PC-3 (cell line): ENCODE measurements at regions not wholly inside any gene's neighbourhood (a gene's known extent, or its start where the extent isn't known, plus 50 kb on each side); places are given as distances from the start of the nearest gene placed in this dataset.

Experiments used
- ATAC-seq: fragments of 200-7000 bp; cut with Tn5 transposase; 2 replicates; pipeline ENCODE4 v1.9.1; 2020; ENCODE audit warnings: mild to moderate bottlenecking, moderate library complexity
- BruUV-seq: library from RNA; stranded (reverse); fragments of 400-500 nt; replicated peaks from 2 replicates; lab custom pipeline; 2021; lab: Mats Ljungman, UMichigan
- CTCF ChIA-PET: fragments of 300-600 bp; sonication (Branson Sonifier 250); formaldehyde crosslinking; loops from one replicate; lab custom pipeline; 2022; ENCODE audit warnings: antibody characterized with exemption; lab: Charles Lee
- POLR2A ChIA-PET: fragments of 300-600 bp; sonication (Branson Sonifier 250); formaldehyde crosslinking; loops from one replicate; lab custom pipeline; 2022; ENCODE audit warnings: antibody characterized with exemption; ENCODE audit not compliant: unreplicated experiment; lab: Charles Lee
- DNase-seq: peaks from one replicate; pipeline ENCODE4 v3.0.0-alpha.2; 2015
- H2AFZ ChIP-seq: fragments of 300-600 bp; sonication (generic); 2 replicates; pipeline ENCODE4 v1.6.0; 2016; ENCODE audit warnings: antibody characterized with exemption, low read length
- H3F3A ChIP-seq: fragments of 300-600 bp; sonication (generic); one replicate; pipeline ENCODE4 v1.6.0; 2017; ENCODE audit warnings: antibody characterized with exemption, low read length, control low read depth, mild to moderate bottlenecking; ENCODE audit not compliant: unreplicated experiment
- H3K27ac ChIP-seq: fragments of 300-600 bp; sonication (generic); 2 replicates; pipeline ENCODE4 v1.5.1; 2016; ENCODE audit warnings: mild to moderate bottlenecking, low read length
- H3K27me3 ChIP-seq: fragments of 300-600 bp; sonication (generic); 2 replicates; pipeline ENCODE4 v1.6.1; 2016; ENCODE audit warnings: low read length, mixed read lengths
- H3K36me3 ChIP-seq: fragments of 300-600 bp; sonication (generic); 2 replicates; pipeline ENCODE4 v1.6.1; 2016; ENCODE audit warnings: low read depth, mixed run types, low read length, mixed read lengths
- H3K4me1 ChIP-seq: fragments of 300-600 bp; sonication (generic); 2 replicates; pipeline ENCODE4 v1.5.1; 2016; ENCODE audit warnings: low read length; ENCODE audit not compliant: insufficient read depth
- H3K4me2 ChIP-seq: fragments of 300-600 bp; sonication (generic); 2 replicates; pipeline ENCODE4 v1.6.0; 2016; ENCODE audit warnings: low read length
- H3K4me3 ChIP-seq: fragments of 300-600 bp; sonication (generic); 2 replicates; pipeline ENCODE4 v1.5.1; 2016; ENCODE audit warnings: mild to moderate bottlenecking, low read length, mixed read lengths
- H3K79me2 ChIP-seq: fragments of 300-600 bp; sonication (generic); 2 replicates; pipeline ENCODE4 v1.6.1; 2017; ENCODE audit warnings: low read length, mixed read lengths
- H3K9ac ChIP-seq: fragments of 300-600 bp; sonication (generic); 2 replicates; pipeline ENCODE4 v1.6.0; 2016; ENCODE audit warnings: mild to moderate bottlenecking, low read length
- H3K9me2 ChIP-seq: fragments of 300-600 bp; sonication (generic); replicated peaks from 2 replicates; pipeline ENCODE4 v1.6.1; 2016; ENCODE audit warnings: mixed run types, low read length, mixed read lengths
- H3K9me3 ChIP-seq: fragments of 300-600 bp; sonication (generic); 2 replicates; pipeline ENCODE4 v1.6.1; 2016; ENCODE audit warnings: low read length, mixed read lengths
- H4K20me1 ChIP-seq: fragments of 300-600 bp; sonication (generic); 2 replicates; pipeline ENCODE4 v1.6.1; 2016; ENCODE audit warnings: low read length, mixed read lengths
- EZH2 ChIP-seq: fragments of 300-600 bp; sonication (generic); IDR thresholded peaks from one replicate; pipeline ENCODE4 v1.6.1; 2017; ENCODE audit warnings: antibody characterized with exemption, mild to moderate bottlenecking, low read length; ENCODE audit not compliant: unreplicated experiment
- EZH2phosphoT487 ChIP-seq: fragments of 300-600 bp; sonication (generic); IDR thresholded peaks from 2 replicates; pipeline ENCODE4 v1.6.1; 2018; ENCODE audit warnings: mild to moderate bottlenecking, antibody characterized with exemption, low read length, borderline replicate concordance
- intact Hi-C: fragments of 100-400 bp; cut with micrococcal nuclease; formaldehyde crosslinking; loops from 2 replicates; pipeline ENCODE4 v1.9.0; 2023
- TF ChIP-seq, protein P1 (sequence below): fragments of 300-600 bp; sonication (generic); conservative IDR thresholded peaks from 2 replicates; pipeline ENCODE4 v1.5.1; 2017; ENCODE audit warnings: antibody characterized with exemption, low read depth, mild to moderate bottlenecking, low read length

- CTCF ChIA-PET, result no interaction called here
- intact Hi-C loops, result no loop called here
- H3K4me1 ChIP-seq, result no peaks in the 10 kb centered on the region
Measured at GRCh38 chr4:19539201-19539600, 712.5 kb upstream of the SLIT2 start.

DNA sequence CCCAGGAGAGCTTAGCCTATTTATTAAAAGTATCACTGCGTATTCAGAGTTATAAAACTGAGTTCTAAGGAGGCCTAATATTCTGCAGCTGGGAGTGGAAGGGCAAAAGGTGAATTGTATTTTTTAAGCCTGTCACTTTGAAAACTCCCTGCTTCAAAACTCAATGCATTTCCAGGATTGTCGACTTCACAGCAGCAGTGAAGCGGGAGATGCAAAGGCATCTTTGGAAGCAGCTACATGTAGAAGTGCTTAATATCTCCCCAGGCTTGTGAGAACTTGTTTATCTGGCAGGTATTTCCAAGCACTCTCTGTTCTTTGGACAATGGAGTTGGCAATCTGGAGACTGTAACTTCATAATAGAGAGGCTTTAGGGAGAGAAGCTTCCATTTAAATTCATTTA lies 717.5 kb upstream of the SLIT2 start:
- H3K27ac ChIP-seq, result no peak overlapping the region
- ATAC-seq (no peak), DNase-seq (no peak)
- H3K36me3 ChIP-seq, result no peaks in the 10 kb centered on the region
- H3K79me2 ChIP-seq, result no peaks in the 10 kb centered on the region
- H3K4me3 ChIP-seq, result no peak overlapping the region
- H3K4me1 ChIP-seq, result no peaks in the 10 kb centered on the region
- no peak overlapping the region for H3K4me2 ChIP-seq
- BruUV-seq, result no TSS peak
- H3K27me3 ChIP-seq, result no peaks in the 10 kb centered on the region
- H2AFZ ChIP-seq, result no peak overlapping the region
- POLR2A ChIA-PET, result no interaction called here
- intact Hi-C loops, result no loop called here
- H4K20me1 ChIP-seq, result no peaks in the 10 kb centered on the region
- no peak overlapping the region for H3K9ac ChIP-seq
- H3F3A ChIP-seq, result no peaks in the 10 kb centered on the region
- no peak for TF ChIP-seq EZH2
- TF ChIP-seq, protein P1, sequence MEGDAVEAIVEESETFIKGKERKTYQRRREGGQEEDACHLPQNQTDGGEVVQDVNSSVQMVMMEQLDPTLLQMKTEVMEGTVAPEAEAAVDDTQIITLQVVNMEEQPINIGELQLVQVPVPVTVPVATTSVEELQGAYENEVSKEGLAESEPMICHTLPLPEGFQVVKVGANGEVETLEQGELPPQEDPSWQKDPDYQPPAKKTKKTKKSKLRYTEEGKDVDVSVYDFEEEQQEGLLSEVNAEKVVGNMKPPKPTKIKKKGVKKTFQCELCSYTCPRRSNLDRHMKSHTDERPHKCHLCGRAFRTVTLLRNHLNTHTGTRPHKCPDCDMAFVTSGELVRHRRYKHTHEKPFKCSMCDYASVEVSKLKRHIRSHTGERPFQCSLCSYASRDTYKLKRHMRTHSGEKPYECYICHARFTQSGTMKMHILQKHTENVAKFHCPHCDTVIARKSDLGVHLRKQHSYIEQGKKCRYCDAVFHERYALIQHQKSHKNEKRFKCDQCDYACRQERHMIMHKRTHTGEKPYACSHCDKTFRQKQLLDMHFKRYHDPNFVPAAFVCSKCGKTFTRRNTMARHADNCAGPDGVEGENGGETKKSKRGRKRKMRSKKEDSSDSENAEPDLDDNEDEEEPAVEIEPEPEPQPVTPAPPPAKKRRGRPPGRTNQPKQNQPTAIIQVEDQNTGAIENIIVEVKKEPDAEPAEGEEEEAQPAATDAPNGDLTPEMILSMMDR, result no peak
- TF ChIP-seq EZH2phosphoT487, result no peak
- no peaks in the 10 kb centered on the region for H3K9me2 ChIP-seq
- CTCF ChIA-PET, result no interaction called here
- H3K9me3 ChIP-seq, result no peaks in the 10 kb centered on the region

More at GRCh38 chr4:19539201-19539600, 712.5 kb upstream of the SLIT2 start:
- Histone ChIP-seq H2AFZ (no peak overlapping the region), H3K36me3 (no peaks in the 10 kb centered on the region; the same call in 1 of the 2 replicates), H3K4me2 (no peak overlapping the region), H3K9ac (no peak overlapping the region), H3K79me2 (no peaks in the 10 kb centered on the region), H3K9me3 (no peaks in the 10 kb centered on the region), H4K20me1 (no peaks in the 10 kb centered on the region), H3K9me2 (no peaks in the 10 kb centered on the region), H3K27me3 (no peaks in the 10 kb centered on the region), H3K4me3 (no peak overlapping the region), H3K27ac (no peak overlapping the region), H3F3A (no peaks in the 10 kb centered on the region)
- BruUV-seq, result no TSS peak
- DNase-seq (no peak), ATAC-seq (no peak)
- TF ChIP-seq EZH2phosphoT487 (no peak), EZH2 (no peak)
- TF ChIP-seq, protein P1, result no peak
- POLR2A ChIA-PET, result no interaction called here

DNA sequence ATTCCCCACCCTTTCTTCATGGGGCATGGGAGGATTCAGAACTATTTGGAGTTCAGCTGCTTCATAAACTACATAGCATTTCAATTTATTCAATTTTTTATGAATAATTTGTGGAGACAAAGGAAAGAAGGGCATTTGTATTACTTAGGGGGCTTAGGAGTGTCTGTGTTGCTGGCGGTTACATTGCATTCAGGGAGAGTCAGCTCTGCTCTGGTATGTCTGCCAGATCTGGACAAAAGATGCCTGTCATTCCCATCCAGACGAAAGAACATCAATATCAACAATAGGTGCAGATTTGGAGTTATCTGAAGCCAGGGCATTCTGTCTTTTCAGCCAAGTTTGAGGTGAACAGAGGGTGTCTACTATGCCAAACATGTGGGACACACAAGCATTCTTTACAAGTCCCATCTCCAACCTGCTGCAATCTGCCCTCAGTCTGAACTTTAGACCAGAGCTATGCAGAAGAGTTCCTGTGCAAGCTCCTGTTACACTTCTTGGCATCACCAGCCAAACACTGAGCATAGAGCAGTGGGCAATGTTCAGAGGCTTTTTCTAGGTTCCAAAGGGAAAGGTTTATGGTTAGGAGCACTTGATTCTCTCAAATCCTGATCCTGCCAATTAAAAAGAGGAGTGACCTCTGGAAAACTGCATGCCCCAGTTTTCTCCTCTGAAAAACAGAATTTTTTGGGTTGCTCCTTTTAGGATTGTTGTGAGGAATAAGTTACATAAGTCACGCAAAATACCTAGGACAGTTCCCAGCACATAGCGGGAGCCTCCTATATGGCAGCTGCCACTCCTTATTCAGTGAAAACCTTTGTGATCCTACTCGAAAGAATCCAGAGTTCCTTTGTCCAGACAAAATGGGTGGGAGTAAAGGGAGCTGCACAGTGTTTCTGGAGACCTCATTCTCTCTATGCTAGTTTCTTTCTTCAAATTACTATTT lies 719.5 kb upstream of the SLIT2 start:
- POLR2A ChIA-PET, result no interaction called here
- BruUV-seq, result no TSS peak

More for the DNA sequence above, 719.5 kb upstream of the SLIT2 start:
- Histone ChIP-seq H3K27me3 (no peaks in the 10 kb centered on the region), H3K4me3 (no peak overlapping the region), H3K79me2 (no peaks in the 10 kb centered on the region), H3K4me2 (no peak overlapping the region), H3K9me2 (no peaks in the 10 kb centered on the region), H3K36me3 (no peaks in the 10 kb centered on the region), H2AFZ (no peak overlapping the region), H3K4me1 (no peaks in the 10 kb centered on the region), H3F3A (no peaks in the 10 kb centered on the region), H3K27ac (no peak overlapping the region), H3K9me3 (no peaks in the 10 kb centered on the region), H4K20me1 (no peaks in the 10 kb centered on the region), H3K9ac (no peak overlapping the region)
- CTCF ChIA-PET, result no interaction called here
- DNase-seq (no peak), ATAC-seq (no peak)
- intact Hi-C loops, result no loop called here
- TF ChIP-seq EZH2 (no peak), EZH2phosphoT487 (no peak)
- TF ChIP-seq, protein P1, result no peak
